ENCODE measurements at regions not wholly inside any gene's neighbourhood (a gene's known extent, or its start where the extent isn't known, plus 50 kb on each side); places are given as distances from the start of the nearest gene placed in this dataset.

DNA sequence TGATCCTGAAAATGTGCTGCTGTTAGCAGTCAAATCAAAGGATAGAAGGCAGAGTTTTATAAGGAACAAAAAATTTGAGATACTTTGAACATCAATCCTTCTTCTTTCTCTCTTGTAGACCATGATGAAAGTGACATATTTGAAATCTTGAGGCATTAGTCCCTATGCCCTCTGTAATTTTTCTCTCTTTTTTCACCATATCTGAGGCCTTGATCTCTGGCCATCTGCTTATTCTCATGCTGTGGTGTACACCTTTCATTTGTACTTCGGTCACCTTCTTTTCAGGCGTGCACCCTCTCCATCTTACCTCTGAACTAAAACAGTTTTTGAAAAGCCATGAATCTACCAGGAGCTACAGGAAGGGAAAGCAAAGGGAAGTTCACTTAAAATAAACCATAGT, 420.9 kb downstream of the C12orf50 start:
- Histone ChIP-seq H3K27me3 (ENCODE audit: control insufficient read depth, insufficient read depth, low read length) (no peaks in the 10 kb centered on the region), H3K36me3 (ENCODE audit: control insufficient read depth, insufficient read depth, low read length) (no peaks in the 10 kb centered on the region), H3K4me3 (ENCODE audit: low read depth, low read length) (no peak overlapping the region)
- ChIA-PET POLR2A (no interaction called here), CTCF (no interaction called here)
- DNase-seq (ENCODE audit: low read depth), result no peak
- TF ChIP-seq, protein P1, sequence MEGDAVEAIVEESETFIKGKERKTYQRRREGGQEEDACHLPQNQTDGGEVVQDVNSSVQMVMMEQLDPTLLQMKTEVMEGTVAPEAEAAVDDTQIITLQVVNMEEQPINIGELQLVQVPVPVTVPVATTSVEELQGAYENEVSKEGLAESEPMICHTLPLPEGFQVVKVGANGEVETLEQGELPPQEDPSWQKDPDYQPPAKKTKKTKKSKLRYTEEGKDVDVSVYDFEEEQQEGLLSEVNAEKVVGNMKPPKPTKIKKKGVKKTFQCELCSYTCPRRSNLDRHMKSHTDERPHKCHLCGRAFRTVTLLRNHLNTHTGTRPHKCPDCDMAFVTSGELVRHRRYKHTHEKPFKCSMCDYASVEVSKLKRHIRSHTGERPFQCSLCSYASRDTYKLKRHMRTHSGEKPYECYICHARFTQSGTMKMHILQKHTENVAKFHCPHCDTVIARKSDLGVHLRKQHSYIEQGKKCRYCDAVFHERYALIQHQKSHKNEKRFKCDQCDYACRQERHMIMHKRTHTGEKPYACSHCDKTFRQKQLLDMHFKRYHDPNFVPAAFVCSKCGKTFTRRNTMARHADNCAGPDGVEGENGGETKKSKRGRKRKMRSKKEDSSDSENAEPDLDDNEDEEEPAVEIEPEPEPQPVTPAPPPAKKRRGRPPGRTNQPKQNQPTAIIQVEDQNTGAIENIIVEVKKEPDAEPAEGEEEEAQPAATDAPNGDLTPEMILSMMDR (IDR thresholded peaks at IDR 0.05; ENCODE audit: insufficient read depth, low read depth, low read length), result no peak

DNA sequence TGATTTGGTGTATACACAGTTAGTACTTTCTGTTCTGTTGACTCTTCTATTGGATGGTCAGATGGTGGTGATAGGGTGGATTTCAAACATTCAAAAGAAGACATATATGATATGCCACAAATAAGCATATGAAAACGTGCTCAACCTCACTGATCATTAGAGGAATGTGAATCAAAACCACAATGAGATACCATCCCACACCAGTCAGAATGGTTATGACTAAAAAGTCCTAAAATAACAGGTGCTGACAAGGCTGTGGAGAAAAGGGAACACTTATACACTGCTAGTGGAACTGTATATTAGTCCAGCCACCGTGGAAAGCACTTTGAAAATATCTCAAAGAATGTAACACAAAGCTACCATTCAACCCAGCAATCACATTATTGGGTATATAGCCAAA, 425.5 kb downstream of the C12orf50 start:
- H3K4me3 ChIP-seq (ENCODE audit: low read depth, low read length), result no peak overlapping the region
- CTCF ChIA-PET, result no interaction called here
- POLR2A ChIA-PET, result no interaction called here
- no peaks in the 10 kb centered on the region for H3K36me3 ChIP-seq (ENCODE audit: control insufficient read depth, insufficient read depth, low read length)
- TF ChIP-seq, protein P1 (IDR thresholded peaks at IDR 0.05; ENCODE audit: insufficient read depth, low read depth, low read length), result no peak
- H3K27me3 ChIP-seq (ENCODE audit: control insufficient read depth, insufficient read depth, low read length), result no peaks in the 10 kb centered on the region
- no peak for DNase-seq (ENCODE audit: low read depth)

DNA sequence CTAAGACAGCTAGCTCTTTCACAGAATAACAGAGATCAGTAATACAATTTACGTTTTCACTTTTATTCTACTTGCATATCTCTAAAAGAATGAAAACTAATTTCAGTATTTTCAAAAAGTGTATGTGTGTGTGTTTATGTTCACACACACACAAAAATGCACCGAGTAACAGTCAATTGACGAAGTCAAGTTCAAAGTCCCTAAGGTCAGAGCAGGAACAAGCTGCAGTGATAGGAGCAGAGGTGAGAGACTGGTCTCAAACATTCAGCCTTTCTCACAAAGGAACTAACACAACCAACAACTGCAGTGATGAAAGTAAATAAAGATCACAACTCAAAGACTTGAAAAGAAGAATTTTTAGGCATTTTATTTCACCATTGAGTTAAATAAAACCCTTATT, 429.7 kb downstream of the C12orf50 start:
- TF ChIP-seq, protein P1 (IDR thresholded peaks at IDR 0.05; ENCODE audit: insufficient read depth, low read depth, low read length), result no peak
- DNase-seq (ENCODE audit: low read depth), result no peak
- ChIA-PET POLR2A (no interaction called here), CTCF (no interaction called here)
- Histone ChIP-seq H3K4me3 (ENCODE audit: low read depth, low read length) (no peak overlapping the region), H3K36me3 (ENCODE audit: control insufficient read depth, insufficient read depth, low read length) (no peaks in the 10 kb centered on the region), H3K27me3 (ENCODE audit: control insufficient read depth, insufficient read depth, low read length) (no peaks in the 10 kb centered on the region)

DNA sequence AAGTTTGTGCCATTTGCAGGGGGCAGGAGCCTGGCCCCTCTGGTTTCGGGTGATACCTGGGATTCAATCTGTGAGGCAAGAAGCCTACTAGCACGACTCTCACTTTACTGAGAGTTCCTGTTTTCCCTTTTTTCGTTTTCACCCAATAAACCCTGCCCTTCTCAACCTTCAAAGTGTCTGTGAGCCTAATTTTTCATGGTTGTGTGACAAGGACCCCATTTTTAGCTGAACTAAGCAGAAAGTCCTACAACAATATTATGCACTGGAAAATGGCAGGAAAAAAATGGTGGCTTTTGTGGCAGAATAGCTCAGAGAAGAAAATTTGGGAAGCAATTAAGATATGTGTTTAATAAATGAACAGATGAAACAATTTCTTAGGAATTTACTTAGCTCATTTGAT, 432.1 kb downstream of the C12orf50 start:
- H3K36me3 ChIP-seq (ENCODE audit: control insufficient read depth, insufficient read depth, low read length), result no peaks in the 10 kb centered on the region
- DNase-seq (ENCODE audit: low read depth), result no peak
- TF ChIP-seq, protein P1 (IDR thresholded peaks at IDR 0.05; ENCODE audit: insufficient read depth, low read depth, low read length), result no peak
- H3K4me3 ChIP-seq (ENCODE audit: low read depth, low read length), result no peak overlapping the region
- CTCF ChIA-PET, result interaction anchor here (1.0 kb wide), 1 partner anchor 20 kb away, joined by 3 read pairs; no protein-coding TSS in a partner anchor
- H3K27me3 ChIP-seq (ENCODE audit: control insufficient read depth, insufficient read depth, low read length), result no peaks in the 10 kb centered on the region
- POLR2A ChIA-PET, result no interaction called here

DNA sequence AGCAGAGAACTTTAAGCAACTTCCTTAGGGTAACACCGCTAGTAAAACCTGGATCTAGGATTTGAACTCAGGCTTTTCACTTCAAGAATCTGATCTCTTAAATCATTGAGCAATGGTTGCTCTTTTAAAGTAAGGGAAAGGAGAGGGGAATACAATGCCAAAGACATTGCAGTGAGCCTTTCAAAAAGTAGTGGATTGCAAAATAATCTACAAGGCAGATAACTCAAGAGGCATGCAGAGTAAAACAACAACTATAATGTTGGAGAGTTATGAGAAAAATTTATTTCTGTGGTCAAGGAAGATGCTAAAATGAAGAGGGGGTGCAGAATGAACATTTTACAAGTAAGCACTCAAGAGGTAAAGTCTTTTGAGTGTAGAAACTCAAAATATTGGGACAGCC, 432.6 kb downstream of the C12orf50 start:
- no peak for DNase-seq (ENCODE audit: low read depth)
- CTCF ChIA-PET, result no interaction called here
- POLR2A ChIA-PET, result no interaction called here
- Histone ChIP-seq H3K4me3 (ENCODE audit: low read depth, low read length) (no peak overlapping the region), H3K27me3 (ENCODE audit: control insufficient read depth, insufficient read depth, low read length) (no peaks in the 10 kb centered on the region), H3K36me3 (ENCODE audit: control insufficient read depth, insufficient read depth, low read length) (no peaks in the 10 kb centered on the region)
- TF ChIP-seq, protein P1 (IDR thresholded peaks at IDR 0.05; ENCODE audit: insufficient read depth, low read depth, low read length), result no peak
